LNCaP clone FGC (cell line): ENCODE measurements at regions not wholly inside any gene's neighbourhood (a gene's known extent, or its start where the extent isn't known, plus 50 kb on each side); places are given as distances from the start of the nearest gene placed in this dataset.

Source experiments
- DNase-seq: peaks from one replicate; pipeline ENCODE4 v3.0.0-alpha.2; 2011; ENCODE audit warnings: low read depth
- H3K4me3 ChIP-seq: 2 replicates; pipeline ENCODE4 v1.5.1; 2011; ENCODE audit warnings: mild to moderate bottlenecking, low read depth, low read length, control low read depth
- TF ChIP-seq, protein P1 (sequence below): IDR thresholded peaks from 2 replicates; pipeline ENCODE4 v1.5.1; 2012; ENCODE audit warnings: mild to moderate bottlenecking; ENCODE audit not compliant: control insufficient read depth, insufficient read depth; ENCODE audit errors: extremely low read depth

GRCh38 chr7:52233248-52233647, 802.2 kb upstream of the POM121L12 start:
- TF ChIP-seq, protein P1, sequence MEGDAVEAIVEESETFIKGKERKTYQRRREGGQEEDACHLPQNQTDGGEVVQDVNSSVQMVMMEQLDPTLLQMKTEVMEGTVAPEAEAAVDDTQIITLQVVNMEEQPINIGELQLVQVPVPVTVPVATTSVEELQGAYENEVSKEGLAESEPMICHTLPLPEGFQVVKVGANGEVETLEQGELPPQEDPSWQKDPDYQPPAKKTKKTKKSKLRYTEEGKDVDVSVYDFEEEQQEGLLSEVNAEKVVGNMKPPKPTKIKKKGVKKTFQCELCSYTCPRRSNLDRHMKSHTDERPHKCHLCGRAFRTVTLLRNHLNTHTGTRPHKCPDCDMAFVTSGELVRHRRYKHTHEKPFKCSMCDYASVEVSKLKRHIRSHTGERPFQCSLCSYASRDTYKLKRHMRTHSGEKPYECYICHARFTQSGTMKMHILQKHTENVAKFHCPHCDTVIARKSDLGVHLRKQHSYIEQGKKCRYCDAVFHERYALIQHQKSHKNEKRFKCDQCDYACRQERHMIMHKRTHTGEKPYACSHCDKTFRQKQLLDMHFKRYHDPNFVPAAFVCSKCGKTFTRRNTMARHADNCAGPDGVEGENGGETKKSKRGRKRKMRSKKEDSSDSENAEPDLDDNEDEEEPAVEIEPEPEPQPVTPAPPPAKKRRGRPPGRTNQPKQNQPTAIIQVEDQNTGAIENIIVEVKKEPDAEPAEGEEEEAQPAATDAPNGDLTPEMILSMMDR: no peak
- DNase-seq: no peak
- H3K4me3 ChIP-seq: no peak overlapping the region

DNA sequence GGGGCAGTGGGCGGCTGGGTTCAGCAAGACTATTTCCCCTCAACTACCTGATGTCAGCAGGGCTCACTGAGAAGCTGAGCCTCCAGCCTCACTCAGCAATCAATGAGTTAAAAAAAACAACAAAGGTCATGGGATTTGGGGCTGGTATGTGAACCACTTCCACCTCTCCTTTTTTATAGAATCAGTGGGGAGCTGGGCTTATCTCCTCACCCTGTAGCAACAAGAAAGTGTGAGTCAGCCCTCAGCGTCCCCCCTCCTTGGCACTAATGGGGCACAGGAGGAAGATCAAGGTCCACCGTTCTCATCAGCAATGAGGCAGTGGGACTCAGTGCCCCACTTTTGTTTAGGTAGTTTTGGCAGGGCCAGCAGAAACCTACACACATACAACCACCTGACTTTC, 823.5 kb upstream of the POM121L12 start:
- DNase-seq: no peak
- no peak overlapping the region for H3K4me3 ChIP-seq
- TF ChIP-seq, protein P1: no peak

DNA sequence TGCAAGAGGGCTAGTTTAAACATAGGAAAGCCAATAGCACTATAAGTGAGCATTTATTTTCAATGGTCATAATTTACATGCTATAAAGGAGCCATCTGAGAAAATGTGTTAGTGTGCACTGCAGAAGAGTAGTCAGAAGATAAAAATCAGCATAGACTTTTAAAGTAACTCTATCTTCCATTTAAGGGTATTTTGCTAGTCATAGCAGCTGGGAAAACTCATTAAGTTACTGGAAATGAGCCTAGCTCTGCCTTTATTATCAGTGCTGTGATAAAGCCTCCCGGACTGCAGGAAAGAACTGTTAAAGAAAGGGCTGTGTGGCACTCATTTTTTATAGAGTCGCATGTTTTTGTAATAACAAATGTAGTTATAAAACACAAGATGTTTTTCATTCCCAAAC, 825.8 kb upstream of the POM121L12 start:
- DNase-seq: peak; percentile 30
- H3K4me3 ChIP-seq: no peak overlapping the region
- TF ChIP-seq, protein P1: no peak

DNA sequence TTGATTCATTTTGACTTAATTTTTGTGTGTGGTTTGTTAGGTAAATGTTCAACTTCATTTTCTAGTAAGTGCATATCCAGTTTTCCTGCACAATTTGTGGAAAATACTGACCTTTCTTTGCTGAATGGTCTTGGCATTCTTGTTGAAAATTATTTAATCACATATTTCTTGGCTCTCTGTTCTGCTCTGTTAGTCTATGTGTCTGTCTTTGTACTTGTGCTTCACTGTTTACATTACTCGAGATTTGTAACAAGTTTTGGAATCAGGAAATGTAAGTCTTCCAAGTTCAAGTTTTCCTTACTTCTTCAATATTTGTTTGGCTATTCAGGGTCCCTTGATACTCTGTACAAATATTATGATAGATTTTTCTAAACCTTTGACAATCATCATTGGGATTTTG, 838.2 kb upstream of the POM121L12 start:
- peak; percentile 71 for DNase-seq
- H3K4me3 ChIP-seq: no peak overlapping the region
- TF ChIP-seq, protein P1: no peak

DNA sequence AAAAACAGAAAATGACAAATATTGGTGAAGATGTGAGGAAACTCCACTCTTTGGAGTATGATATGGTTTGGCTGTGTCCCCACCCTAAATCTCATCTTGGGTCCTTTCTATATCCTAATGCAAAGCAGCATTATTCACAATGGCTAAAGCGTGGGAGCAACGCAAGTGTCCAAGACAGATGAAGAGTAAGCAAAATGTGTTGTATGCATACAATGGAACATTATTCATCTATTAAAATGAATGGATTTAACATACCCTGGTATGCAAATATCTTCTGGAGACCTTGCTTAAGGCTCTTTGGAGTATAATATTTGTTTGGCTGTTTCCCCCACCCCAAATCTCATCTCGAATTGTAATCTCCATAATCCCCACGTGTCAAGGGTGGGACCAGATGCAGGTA, 839.8 kb upstream of the POM121L12 start:
- TF ChIP-seq, protein P1: no peak
- H3K4me3 ChIP-seq: no peak overlapping the region

DNA sequence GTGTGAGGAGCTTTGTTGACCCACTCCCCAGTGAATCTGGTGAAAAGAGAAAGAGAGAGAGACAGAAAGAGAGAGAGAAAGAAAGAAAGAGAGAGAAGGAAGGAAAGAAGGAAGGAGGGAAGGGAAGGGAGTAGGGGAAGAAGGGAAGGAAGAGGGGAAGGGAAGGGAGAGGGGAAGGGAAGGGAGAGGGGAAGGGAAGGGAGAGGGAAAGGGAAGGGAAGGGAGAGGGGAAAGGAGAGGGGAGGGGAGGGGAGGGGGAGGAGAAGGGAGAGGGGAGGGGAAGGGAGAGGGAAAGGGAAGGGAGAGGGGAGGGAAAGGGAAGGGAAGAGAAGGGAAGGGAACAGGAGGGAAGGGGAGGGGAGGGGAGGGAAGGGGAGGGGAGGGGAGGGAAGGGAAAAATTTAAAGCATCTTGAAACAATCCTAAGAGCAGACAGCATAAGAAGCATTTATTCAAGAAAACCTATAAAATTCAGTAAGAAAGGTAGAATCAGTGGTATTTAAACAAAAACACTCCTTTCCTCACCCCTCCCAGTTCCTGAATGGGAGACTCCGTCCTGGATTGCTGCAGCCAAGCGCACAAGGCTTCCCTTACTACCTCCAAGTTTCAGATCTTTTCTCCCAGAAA, 846.2 kb upstream of the POM121L12 start:
- no peak for DNase-seq
- no peak overlapping the region for H3K4me3 ChIP-seq
- TF ChIP-seq, protein P1: no peak

More for the DNA sequence above, 839.8 kb upstream of the POM121L12 start:
- DNase-seq: no peak

- H3K4me3 ChIP-seq: no peak overlapping the region
- TF ChIP-seq, protein P1: no peak
- no peak for DNase-seq
These were observed 851.3 kb upstream of the POM121L12 start for GRCh38 chr7:52184006-52184703.
